ENCODE measurements at regions not wholly inside any gene's neighbourhood (a gene's known extent, or its start where the extent isn't known, plus 50 kb on each side); places are given as distances from the start of the nearest gene placed in this dataset.

- Mint-ChIP-seq H3K4me1 (ENCODE audit: low read depth) (no peaks in the 10 kb centered on the region), H3K36me3 (ENCODE audit: low read depth) (no peaks in the 10 kb centered on the region), H3K27me3 (ENCODE audit: insufficient read depth) (no peaks in the 10 kb centered on the region), H3K27ac (no peak overlapping the region), H3K4me3 (no peak overlapping the region), H3K9me3 (peaks cover 56% of the 10 kb centered on the region)
- TF ChIP-seq, protein P1, sequence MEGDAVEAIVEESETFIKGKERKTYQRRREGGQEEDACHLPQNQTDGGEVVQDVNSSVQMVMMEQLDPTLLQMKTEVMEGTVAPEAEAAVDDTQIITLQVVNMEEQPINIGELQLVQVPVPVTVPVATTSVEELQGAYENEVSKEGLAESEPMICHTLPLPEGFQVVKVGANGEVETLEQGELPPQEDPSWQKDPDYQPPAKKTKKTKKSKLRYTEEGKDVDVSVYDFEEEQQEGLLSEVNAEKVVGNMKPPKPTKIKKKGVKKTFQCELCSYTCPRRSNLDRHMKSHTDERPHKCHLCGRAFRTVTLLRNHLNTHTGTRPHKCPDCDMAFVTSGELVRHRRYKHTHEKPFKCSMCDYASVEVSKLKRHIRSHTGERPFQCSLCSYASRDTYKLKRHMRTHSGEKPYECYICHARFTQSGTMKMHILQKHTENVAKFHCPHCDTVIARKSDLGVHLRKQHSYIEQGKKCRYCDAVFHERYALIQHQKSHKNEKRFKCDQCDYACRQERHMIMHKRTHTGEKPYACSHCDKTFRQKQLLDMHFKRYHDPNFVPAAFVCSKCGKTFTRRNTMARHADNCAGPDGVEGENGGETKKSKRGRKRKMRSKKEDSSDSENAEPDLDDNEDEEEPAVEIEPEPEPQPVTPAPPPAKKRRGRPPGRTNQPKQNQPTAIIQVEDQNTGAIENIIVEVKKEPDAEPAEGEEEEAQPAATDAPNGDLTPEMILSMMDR (IDR thresholded peaks at IDR 0.05): no peak
- DNase-seq: no peak
Measured at GRCh38 chr14:25628390-25628789, 578.4 kb upstream of the STXBP6 start.

DNA sequence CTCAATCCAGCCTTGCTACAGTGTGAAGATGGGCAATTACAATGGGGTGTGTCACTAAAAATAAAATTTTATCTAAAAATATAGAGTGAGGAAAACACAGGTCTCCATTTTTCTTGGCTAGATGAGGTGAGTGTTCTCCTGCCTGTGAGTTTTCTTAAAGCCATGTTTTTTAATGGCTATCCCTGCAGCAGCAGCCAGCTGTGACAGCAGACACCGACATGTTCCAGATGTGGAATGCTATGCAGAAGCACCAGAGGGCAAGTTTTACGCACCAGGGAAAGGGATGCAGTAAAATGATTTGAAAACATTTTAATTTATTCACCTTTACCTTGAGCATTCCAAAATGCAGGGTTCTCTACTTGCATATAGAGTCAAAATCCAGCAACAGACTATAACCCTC lies 577.0 kb upstream of the STXBP6 start:
- peaks cover 64% of the 10 kb centered on the region for H3K9me3 Mint-ChIP-seq
- H3K36me3 Mint-ChIP-seq (ENCODE audit: low read depth): no peaks in the 10 kb centered on the region
- H3K4me3 Mint-ChIP-seq: no peak overlapping the region
- H3K4me1 Mint-ChIP-seq (ENCODE audit: low read depth): no peaks in the 10 kb centered on the region
- TF ChIP-seq, protein P1 (IDR thresholded peaks at IDR 0.05): no peak
- DNase-seq: no peak
- no peaks in the 10 kb centered on the region for H3K27me3 Mint-ChIP-seq (ENCODE audit: insufficient read depth)
- H3K27ac Mint-ChIP-seq: no peak overlapping the region

DNA sequence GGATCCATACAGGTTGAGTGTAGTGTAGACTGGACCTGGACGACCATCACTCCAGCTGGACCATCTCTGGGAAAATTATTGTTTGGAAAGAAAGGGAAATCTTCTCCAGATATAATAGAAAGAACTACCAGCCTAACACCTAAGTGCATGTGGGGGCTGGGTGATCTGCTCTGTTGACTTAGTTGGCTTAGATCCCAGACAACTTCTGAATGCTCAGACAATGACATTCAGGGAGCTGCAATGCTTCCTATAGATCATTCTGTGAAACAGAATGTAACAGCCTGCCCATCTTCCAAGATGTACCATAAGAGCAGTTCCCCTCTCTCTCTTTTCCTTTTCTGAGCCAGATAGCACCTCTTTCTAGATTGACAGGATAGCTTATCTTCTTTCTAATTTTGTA lies 572.8 kb upstream of the STXBP6 start:
- Mint-ChIP-seq H3K27me3 (ENCODE audit: insufficient read depth) (no peaks in the 10 kb centered on the region), H3K27ac (no peak overlapping the region), H3K9me3 (peaks cover 84% of the 10 kb centered on the region), H3K4me1 (ENCODE audit: low read depth) (no peaks in the 10 kb centered on the region), H3K4me3 (no peak overlapping the region), H3K36me3 (ENCODE audit: low read depth) (peaks cover 8% of the 10 kb centered on the region)
- DNase-seq: no peak
- TF ChIP-seq, protein P1 (IDR thresholded peaks at IDR 0.05): no peak

- no peak for DNase-seq
- Mint-ChIP-seq H3K36me3 (ENCODE audit: low read depth) (peaks cover 12% of the 10 kb centered on the region), H3K4me1 (ENCODE audit: low read depth) (no peaks in the 10 kb centered on the region), H3K4me3 (no peak overlapping the region), H3K9me3 (peaks cover 85% of the 10 kb centered on the region), H3K27ac (no peak overlapping the region), H3K27me3 (ENCODE audit: insufficient read depth) (no peaks in the 10 kb centered on the region)
- TF ChIP-seq, protein P1 (IDR thresholded peaks at IDR 0.05): no peak
Measured at GRCh38 chr14:25620515-25620914, 570.6 kb upstream of the STXBP6 start.

DNA sequence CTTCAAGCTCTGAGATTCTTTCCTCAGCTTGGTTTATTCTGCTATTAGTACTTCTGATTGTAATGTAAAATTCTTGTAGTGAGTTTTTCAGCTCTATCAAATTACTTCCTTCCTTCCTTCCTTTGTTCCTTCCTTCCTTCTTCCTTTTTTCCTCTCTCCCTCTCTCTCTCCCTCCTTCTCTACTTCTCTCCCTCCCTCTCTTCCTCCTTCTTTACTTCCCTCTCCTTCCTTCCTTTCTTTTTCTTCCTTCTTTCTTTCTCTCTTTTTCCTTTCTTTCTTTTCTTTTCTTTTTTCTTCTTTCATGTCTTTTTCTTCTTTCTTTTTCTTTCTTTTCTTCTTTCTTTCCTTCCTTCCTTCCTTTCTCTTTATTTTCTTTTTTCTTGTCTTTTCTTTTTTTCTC lies 565.2 kb upstream of the STXBP6 start:
- DNase-seq: no peak
- H3K4me3 Mint-ChIP-seq: no peak overlapping the region
- H3K9me3 Mint-ChIP-seq: peaks cover 63% of the 10 kb centered on the region
- H3K4me1 Mint-ChIP-seq (ENCODE audit: low read depth): no peaks in the 10 kb centered on the region
- no peaks in the 10 kb centered on the region for H3K27me3 Mint-ChIP-seq (ENCODE audit: insufficient read depth)
- no peak overlapping the region for H3K27ac Mint-ChIP-seq
- TF ChIP-seq, protein P1 (IDR thresholded peaks at IDR 0.05): no peak
- H3K36me3 Mint-ChIP-seq (ENCODE audit: low read depth): peaks cover 12% of the 10 kb centered on the region

GRCh38 chr14:25607192-25607591 lies 557.2 kb upstream of the STXBP6 start:
- Mint-ChIP-seq H3K4me1 (ENCODE audit: low read depth) (no peaks in the 10 kb centered on the region), H3K9me3 (peaks cover 52% of the 10 kb centered on the region), H3K27me3 (ENCODE audit: insufficient read depth) (no peaks in the 10 kb centered on the region), H3K27ac (no peak overlapping the region), H3K4me3 (no peak overlapping the region), H3K36me3 (ENCODE audit: low read depth) (no peaks in the 10 kb centered on the region)
- TF ChIP-seq, protein P1 (IDR thresholded peaks at IDR 0.05): no peak
- DNase-seq: no peak

All from HFFc6 (cell line).